RWPE2 (cell line): ENCODE measurements at regions not wholly inside any gene's neighbourhood (a gene's known extent, or its start where the extent isn't known, plus 50 kb on each side); places are given as distances from the start of the nearest gene placed in this dataset.

Source experiments
- ATAC-seq: fragments of 200-7000 bp; cut with Tn5 transposase; 3 replicates; pipeline ENCODE4 v1.9.1; 2021; ENCODE audit warnings: low read depth
- DNase-seq: peaks from one replicate; pipeline ENCODE4 v3.0.0-alpha.2; 2020; ENCODE audit warnings: low spot score
- H3K27ac ChIP-seq: fragments of 450-650 bp; 2 replicates; pipeline ENCODE4 v1.5.1; 2017; ENCODE audit warnings: mild to moderate bottlenecking; ENCODE audit not compliant: poor library complexity, severe bottlenecking
- H3K27me3 ChIP-seq: fragments of 250-450 bp; sonication (Bioruptor Pico); 2 replicates; pipeline ENCODE4 v1.5.1; 2021; ENCODE audit warnings: mild to moderate bottlenecking, moderate library complexity; ENCODE audit not compliant: insufficient read depth, poor library complexity, severe bottlenecking
- H3K36me3 ChIP-seq: fragments of 250-450 bp; sonication (Bioruptor Pico); 2 replicates; pipeline ENCODE4 v1.5.1; 2020; ENCODE audit warnings: low read depth, mild to moderate bottlenecking, moderate library complexity
- H3K4me1 ChIP-seq: fragments of 250-450 bp; sonication (Bioruptor Pico); 2 replicates; pipeline ENCODE4 v1.5.1; 2021; ENCODE audit warnings: mild to moderate bottlenecking, moderate library complexity; ENCODE audit not compliant: insufficient read depth, poor library complexity, severe bottlenecking
- H3K4me3 ChIP-seq: fragments of 250-450 bp; sonication (Bioruptor Pico); 2 replicates; pipeline ENCODE4 v1.5.1; 2021; ENCODE audit warnings: mild to moderate bottlenecking, moderate library complexity; ENCODE audit not compliant: severe bottlenecking
- H3K9me3 ChIP-seq: fragments of 250-450 bp; sonication (Bioruptor Pico); 2 replicates; pipeline ENCODE4 v1.5.1; 2021; ENCODE audit warnings: mild to moderate bottlenecking, moderate library complexity; ENCODE audit not compliant: severe bottlenecking
- TF ChIP-seq, protein P1 (sequence below): fragments of 450-650 bp; IDR thresholded peaks from one replicate; pipeline ENCODE4 v1.5.1; 2017; ENCODE audit warnings: mild to moderate bottlenecking, moderate library complexity; ENCODE audit not compliant: poor library complexity, severe bottlenecking

DNA sequence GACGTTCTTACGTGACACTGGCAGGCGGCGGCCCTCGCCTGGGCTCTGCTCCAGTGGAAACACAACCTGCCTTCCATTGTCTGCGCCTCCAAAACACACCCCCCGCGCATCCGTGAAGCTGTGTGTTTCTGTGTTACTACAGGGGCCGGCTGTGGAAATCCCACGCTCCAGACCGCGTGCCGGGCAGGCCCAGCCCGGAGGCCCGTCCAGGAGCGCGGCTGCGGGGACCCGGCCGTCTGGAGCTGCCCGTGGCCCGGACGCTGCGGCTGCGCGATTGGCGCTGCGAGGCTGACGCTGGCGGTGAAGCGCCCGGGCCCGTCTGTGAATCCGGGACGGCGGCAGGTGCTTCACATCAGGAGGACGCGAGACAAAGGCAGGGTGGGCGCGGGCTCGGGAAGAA lies 670.3 kb upstream of the SALL3 start:
- no peaks in the 10 kb centered on the region for H3K9me3 ChIP-seq
- H3K36me3 ChIP-seq: no peaks in the 10 kb centered on the region
- no peak overlapping the region for H3K27ac ChIP-seq
- no peaks in the 10 kb centered on the region for H3K4me1 ChIP-seq
- DNase-seq (no peak), ATAC-seq (no peak)
- H3K4me3 ChIP-seq: no peak overlapping the region
- no peaks in the 10 kb centered on the region for H3K27me3 ChIP-seq
- TF ChIP-seq, protein P1, sequence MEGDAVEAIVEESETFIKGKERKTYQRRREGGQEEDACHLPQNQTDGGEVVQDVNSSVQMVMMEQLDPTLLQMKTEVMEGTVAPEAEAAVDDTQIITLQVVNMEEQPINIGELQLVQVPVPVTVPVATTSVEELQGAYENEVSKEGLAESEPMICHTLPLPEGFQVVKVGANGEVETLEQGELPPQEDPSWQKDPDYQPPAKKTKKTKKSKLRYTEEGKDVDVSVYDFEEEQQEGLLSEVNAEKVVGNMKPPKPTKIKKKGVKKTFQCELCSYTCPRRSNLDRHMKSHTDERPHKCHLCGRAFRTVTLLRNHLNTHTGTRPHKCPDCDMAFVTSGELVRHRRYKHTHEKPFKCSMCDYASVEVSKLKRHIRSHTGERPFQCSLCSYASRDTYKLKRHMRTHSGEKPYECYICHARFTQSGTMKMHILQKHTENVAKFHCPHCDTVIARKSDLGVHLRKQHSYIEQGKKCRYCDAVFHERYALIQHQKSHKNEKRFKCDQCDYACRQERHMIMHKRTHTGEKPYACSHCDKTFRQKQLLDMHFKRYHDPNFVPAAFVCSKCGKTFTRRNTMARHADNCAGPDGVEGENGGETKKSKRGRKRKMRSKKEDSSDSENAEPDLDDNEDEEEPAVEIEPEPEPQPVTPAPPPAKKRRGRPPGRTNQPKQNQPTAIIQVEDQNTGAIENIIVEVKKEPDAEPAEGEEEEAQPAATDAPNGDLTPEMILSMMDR: no peak

DNA sequence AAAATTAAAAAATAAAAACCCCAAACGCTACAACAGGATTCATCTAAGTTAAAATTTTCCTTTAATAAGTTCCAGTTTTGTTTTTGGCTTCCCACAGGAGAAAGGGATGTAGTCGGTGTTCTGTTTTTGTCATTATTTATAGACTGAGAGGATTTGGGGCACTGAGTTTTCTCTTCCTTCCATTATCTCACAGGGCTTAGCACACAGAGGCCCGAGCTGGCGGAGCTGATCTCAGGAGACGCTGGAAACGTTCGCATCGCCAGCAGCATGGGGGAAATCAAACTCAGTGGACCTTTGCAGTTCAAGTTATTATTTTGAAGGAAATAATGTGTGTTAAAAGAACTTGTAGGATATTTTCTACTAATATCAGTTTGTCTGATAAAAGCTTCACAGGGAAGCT lies 669.7 kb upstream of the SALL3 start:
- TF ChIP-seq, protein P1: no peak
- Histone ChIP-seq H3K9me3 (no peaks in the 10 kb centered on the region), H3K27me3 (no peaks in the 10 kb centered on the region), H3K27ac (no peak overlapping the region), H3K4me1 (no peaks in the 10 kb centered on the region), H3K36me3 (no peaks in the 10 kb centered on the region), H3K4me3 (no peak overlapping the region)
- DNase-seq: no peak
- ATAC-seq: no peak

DNA sequence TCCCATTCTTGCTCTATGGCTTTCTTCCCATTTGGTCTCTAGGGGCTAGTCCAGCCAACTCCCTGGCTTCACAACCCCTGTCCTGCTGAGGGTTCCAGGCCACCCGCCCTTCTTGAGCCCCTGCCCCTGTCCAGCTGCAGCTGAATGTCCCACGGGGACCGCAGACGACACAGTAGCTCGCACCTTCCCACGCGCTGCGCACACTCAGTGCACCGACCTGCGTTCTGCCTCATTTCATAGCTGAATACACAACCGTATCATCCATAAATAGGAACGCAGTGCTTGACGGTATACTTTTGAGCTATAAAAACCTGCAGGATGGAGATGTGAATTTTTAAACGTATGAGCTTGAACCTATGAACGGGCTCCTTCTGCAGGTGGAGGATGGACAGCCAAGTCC lies 660.4 kb upstream of the SALL3 start:
- Histone ChIP-seq H3K27ac (no peak overlapping the region), H3K9me3 (no peaks in the 10 kb centered on the region), H3K36me3 (no peaks in the 10 kb centered on the region), H3K4me1 (no peaks in the 10 kb centered on the region), H3K4me3 (no peak overlapping the region), H3K27me3 (no peaks in the 10 kb centered on the region)
- TF ChIP-seq, protein P1: no peak
- DNase-seq: no peak
- ATAC-seq: no peak

DNA sequence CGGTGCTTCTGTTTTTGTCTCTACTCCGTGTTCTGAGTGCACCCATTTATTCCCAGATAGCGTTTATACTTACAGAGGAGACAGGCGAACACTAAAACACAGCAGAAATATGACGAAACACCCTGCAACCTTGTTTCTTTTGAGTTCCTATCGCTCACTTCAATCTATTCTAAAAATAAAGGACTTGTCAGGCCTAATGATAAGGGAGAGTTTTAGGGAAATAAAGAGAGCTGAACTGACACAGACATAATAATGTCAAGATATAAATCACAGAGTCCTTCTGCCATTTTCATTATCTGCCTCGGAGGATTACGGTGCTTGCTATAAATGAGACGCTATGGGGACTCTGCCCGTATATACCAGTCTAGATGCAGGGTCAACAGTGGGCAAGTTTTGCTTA lies 659.7 kb upstream of the SALL3 start:
- Histone ChIP-seq H3K27ac (no peak overlapping the region), H3K4me3 (no peak overlapping the region), H3K36me3 (no peaks in the 10 kb centered on the region), H3K9me3 (no peaks in the 10 kb centered on the region), H3K27me3 (no peaks in the 10 kb centered on the region), H3K4me1 (no peaks in the 10 kb centered on the region)
- DNase-seq (no peak), ATAC-seq (no peak)
- TF ChIP-seq, protein P1: no peak

DNA sequence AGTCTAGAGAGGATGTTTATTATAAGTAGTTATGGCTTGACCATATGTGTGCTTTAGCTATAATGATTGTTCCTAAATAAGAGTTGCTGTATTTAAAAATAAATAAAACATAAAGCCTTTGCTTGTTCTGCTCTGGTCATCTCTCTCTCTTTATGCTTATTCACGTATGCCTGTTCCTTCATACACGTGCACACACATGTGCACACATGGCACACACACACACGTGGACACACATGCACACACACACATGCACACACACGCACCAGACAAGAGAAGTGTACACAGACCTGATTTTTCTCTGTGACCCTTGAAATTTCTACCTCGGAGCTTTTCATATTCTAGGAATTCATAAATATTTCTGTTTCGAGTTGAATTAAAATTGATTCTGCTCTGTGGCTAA lies 658.2 kb upstream of the SALL3 start:
- Histone ChIP-seq H3K4me3 (no peak overlapping the region), H3K9me3 (no peaks in the 10 kb centered on the region), H3K36me3 (no peaks in the 10 kb centered on the region), H3K27ac (no peak overlapping the region), H3K4me1 (no peaks in the 10 kb centered on the region), H3K27me3 (no peaks in the 10 kb centered on the region)
- TF ChIP-seq, protein P1: no peak
- ATAC-seq (no peak), DNase-seq (no peak)
